Fibroblast of peridontal ligament (primary cell): ENCODE measurements at regions not wholly inside any gene's neighbourhood (a gene's known extent, or its start where the extent isn't known, plus 50 kb on each side); places are given as distances from the start of the nearest gene placed in this dataset.
A peak's percentile ranks its signal among the peaks of the same experiment; 100 is the strongest.

Experiments
- DNase-seq: peaks from one replicate; pipeline ENCODE4 v3.0.0-alpha.2; 2010; ENCODE audit errors: extremely low read depth

DNA sequence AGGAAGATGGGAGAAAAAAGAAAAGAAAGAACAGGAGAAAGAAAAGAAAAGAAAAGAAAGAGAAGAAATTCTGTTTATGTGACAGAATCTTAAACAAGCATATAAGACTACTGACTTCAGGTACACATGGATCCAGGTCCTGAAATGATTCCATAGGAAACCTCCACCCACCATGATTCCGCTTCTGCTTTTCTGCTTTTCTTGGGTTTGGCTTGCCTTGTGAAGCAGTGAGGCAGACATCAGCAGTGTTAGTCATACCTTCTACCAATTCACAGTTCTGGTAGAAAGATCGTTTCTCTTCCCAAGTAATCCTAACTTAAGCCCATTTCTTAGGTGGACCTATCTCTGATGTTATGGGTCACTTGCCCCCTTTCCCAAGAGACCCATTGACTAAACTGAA lies 660.1 kb upstream of the RBFOX1 start:
- DNase-seq = no peak

DNA sequence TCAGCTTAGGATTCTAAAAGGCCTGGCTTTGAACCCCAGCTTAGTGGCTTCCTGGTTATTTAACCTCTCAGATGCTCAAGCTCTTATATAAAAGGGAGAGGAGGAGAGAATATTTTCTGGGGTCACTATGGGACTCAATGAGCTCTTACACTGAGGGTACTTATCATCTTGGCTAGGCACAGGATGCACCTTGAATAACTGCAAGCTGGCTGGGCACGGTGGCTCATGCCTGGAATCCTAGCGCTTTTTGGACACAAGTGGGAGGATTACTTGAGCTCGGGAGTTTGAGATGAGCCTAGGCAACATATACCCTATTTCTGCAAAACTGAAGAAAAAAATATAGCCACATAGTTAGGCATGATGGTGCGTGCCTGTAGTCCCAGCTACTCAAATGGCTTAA lies 665.3 kb upstream of the RBFOX1 start:
- DNase-seq = no peak

DNA sequence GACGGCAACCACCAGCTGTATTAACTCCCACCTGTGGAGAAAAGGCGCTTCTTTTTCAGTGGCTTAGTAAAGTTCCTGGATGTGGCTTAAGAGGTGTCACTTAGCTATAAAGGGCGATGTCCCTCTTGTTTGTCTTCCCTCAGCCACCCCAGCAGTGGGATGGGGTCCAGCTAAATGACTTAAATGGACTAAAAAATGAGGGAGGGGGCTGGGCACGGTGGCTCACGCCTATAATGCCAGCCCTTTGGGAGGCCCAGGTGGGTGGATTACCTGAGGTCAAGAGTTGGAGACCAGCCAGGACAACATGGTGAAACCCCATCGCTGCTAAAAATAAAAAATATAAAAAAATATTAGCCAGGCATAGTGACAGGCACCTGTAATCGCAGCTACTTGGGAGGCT lies 667.5 kb upstream of the RBFOX1 start:
- no peak for DNase-seq

DNA sequence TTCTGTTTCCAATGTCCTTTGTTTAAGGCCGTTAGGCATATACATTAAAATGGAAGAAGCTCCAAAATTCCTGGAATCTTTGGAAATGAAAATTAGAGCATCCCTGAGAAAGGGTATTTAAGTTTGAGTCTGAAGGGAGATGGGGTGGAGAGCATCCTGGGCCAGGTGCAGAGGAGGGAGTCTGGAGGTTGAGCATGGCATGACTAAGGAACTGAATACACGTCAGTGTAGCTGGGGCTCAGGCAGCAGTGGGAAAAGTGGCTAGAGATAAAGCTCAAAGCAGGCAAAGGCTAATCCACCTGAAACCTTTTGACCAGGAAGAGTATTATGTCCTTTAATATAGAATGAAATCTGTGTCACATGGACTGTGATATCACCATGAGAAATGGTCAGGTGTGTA lies 669.0 kb upstream of the RBFOX1 start:
- no peak for DNase-seq

DNA sequence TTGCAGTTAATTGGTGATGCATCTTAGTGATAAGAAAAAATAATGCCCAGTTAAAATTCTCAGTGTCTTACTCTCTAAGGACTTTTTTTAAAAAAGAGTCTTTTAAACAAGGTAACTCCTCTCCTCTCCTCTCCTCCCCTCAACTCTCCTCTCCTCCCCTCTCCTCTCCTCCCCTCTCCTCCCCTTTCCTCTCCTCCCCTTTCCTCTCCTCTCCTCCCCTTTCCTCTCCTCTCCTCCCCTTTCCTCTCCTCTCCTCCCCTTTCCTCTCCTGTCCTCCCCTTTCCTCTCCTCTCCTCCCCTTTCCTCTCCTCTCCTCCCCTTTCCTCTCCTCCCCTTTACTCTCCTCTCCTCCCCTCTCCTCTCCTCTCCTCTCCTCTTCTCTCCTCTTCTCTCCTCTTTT lies 675.9 kb upstream of the RBFOX1 start:
- DNase-seq = no peak

DNA sequence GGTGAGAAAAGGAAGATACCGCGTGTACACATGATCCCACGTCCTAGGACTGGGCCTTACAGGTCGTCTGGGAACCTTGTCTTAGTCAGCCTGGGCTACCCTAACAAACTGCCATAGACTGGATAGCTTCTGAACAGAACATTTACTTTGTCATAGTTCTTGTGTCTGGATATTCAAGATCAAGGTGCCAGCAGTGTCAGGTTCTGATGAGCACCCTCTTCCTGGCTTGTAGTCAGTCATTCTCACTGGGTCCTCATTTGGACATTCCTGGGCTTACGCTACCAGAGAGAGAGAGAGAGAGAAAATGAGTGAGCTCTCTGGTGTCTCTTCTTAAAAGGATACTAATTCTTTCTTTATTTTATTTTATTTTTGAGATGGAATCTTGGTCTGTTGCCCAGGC lies 685.8 kb upstream of the RBFOX1 start:
- DNase-seq = no peak

DNA sequence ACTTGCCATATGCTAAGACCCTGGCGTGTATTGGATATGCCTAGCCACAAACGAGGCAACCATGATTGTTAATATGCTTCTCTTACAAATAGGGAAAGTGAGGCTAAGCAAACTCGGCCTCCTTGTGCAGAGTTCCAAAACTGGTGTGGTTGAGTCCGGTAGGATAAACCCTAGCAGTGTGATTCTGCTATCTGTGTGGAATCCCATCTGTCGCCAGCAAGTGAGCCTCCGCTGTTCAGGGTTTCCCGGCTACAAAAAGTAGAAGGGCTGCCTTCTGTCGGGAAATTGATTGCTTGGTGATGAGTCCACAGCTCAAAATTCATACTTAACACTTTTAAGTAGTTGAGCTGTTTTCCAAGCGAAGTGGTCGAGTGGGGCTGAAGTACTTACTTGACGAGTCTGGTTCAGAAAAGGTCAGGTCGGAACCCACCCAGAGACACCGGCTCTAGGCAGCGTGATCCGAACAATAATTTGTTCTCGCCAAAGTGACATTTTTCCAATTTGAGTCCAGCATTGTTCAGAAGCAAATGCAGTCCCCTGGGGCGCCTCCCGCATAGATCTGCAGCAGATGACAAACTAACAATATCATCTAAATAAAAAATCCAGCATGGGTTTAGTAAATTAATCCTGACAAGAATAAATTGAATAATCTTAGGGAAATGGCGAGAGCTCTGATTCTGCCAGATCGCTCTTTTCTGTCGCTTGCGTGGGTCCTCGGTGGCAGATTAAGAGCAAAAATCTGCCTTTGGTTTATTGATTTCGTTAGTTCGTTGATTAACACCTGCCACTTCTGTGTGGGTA lies 686.7 kb upstream of the RBFOX1 start:
- no peak for DNase-seq

DNA sequence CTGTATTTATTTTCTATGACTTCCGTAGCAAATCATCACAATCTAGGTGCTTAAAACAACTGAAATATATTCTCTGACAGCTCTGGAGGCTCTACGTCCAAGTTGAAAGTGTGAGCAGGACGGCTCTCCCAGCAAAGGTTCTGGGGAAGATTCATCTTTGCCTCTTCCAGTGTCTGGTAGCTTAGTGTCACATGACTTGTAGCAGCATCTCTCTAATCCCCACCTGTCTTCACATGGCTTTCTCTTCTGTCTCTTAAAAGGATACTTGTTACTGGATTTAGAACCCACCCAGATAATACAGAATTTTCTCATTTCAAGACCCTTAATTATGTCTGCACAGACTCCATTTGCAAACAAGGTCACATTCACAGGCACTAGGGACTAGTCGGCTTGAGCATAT lies 687.7 kb upstream of the RBFOX1 start:
- no peak for DNase-seq

DNA sequence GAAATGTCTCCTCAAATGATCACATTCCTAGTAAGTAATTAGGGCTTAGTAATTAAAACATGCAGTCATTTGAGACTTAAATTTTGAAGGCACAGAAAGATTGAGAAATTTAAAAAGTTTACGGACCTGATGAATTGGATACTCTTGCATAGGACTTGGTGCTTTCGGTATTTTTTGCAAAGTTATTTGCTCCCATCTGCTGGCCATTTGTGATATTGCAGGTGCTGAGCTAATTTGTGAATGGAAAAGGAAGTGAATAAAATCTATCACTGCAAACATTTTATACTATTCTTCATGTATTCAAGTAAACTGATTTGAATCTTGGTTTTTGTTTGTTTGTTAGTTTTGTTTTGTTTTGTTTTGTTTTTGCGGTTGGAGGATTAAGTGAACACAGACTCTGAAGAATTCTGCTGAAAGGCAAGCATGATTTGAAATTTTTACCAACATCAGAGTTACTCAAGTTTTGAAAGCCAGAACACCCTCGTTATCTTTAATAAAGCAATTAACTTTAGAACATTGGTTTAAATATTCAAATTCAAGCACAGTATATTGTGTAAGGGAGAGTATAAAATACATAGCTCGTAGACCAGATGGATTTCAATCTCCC lies 689.5 kb upstream of the RBFOX1 start:
- peak; percentile 70 for DNase-seq

DNA sequence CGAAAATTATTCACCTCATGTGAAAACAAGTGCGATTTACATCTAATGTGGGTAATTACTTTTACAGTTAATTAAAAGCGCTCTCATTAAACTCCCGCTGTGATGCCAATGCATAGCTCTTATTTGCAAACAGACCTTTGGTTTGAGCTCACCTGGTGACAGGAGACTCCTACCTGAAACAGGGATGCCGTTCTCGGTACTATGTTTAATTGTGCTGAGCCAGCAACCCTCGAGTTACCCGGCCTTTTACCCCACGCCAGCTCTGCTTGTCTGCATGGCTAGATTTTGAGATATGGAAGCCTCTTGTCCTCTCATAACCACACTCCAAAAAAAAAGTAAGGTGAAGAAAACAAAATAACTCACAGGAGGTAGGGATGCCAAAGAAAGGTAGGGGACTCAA lies 690.4 kb upstream of the RBFOX1 start:
- DNase-seq = no peak

DNA sequence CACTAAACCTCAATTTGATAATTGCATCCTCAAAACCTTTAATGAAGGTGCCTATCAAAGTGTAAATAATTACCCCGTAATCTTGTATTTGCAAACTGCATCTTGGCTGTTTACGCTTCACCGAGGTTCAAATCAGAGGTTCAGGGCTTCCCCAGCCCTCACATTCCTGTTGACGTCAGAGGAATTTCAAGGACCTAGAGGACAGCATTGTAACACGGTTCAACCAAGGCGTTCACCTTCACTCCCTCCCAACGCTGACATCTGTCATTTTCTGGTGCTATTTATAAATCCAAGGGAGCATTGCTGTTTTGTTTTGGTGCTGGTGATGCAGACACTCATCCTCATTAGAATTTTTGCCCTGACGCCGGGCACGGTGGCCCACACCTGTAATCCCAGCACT lies 691.6 kb upstream of the RBFOX1 start:
- no peak for DNase-seq

DNA sequence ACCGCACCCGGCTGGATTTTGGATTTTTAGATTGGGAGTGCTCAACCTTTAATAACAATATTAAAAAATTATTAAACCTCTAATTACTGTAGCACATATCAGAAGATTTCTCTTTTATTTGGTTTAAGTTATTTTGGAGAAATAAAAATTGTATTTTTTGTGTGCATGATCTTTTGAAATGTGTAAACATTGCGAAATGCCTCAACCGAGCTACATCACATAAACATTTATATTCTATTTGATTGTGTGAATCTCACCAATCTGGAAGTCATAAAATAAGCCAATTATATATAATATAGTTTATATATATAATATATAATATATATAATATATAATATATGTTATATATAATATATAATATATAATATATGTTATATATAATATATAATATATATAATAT lies 696.2 kb upstream of the RBFOX1 start:
- no peak for DNase-seq

DNA sequence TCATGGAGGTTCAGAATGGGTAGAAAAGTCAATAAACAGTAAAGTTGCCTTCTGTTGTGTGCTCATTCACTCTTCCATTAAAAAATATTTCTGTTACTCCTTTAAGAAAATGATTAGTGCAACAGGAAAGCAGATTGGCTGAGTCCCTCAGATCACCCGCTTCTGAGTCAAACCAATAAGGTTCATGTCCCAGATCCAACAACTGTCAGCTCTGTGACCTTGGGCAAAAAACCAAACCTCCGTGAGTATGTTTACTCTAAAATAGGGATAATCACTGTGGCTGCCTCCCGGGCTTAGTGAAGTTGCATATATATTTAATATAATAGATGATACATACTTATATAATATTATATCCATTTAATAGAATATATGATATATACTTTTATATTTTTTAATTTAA lies 698.5 kb upstream of the RBFOX1 start:
- DNase-seq = no peak

DNA sequence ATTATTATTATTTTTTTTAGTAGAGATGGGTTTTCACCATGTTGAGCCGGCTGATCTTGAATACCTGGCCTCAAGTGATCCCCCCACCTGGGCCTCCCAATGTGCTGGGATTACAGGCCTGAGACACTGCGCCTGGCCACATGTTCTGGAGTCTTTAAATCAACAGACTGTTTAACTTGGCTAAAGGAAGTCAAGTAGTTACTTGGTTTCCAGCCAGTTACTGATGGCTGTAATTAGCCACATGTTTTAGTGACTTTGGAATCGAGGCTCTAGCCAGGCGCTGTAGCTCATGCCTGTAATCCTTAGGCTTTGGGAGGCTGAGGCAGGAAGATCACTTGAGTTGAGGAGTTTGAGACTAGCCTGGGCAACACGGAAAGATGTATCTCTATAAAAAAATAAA lies 699.2 kb upstream of the RBFOX1 start:
- DNase-seq = no peak

DNA sequence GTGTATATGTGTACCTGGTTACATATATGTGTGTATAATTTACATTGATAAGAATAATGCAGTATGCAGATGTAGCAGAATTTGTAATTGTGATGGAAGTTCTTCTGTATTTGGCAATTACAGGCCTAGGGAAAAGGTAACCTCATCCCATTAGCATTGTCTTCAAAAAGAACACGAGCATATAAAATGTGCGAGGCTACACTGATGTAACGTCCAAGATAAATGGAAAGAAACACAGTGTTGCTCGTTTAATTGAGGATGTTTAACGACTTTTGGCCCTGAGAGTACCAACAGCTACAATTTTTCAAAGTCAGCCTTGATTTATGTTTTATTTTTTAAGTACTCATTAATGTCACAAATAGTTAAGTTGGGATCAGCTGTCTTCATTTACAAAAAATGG lies 703.5 kb upstream of the RBFOX1 start:
- no peak for DNase-seq

DNA sequence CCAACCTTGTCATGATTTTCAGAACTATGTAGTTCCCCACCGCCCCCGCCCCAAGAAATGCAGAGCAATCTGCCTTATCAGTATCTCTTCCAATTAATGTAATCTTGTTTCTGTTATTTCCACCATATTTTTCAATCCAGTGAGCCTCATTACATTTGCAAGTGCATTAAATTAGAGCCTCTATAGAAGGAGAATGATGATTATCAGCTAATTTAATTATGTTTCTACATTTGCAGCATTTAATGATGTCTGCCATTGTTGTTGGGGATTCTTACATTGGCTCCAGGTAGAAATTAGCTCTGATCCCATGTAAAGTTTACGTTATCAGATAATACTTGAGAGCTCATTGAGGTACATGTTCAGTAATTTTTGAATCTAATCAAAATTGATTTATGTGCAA lies 707.0 kb upstream of the RBFOX1 start:
- no peak for DNase-seq

DNA sequence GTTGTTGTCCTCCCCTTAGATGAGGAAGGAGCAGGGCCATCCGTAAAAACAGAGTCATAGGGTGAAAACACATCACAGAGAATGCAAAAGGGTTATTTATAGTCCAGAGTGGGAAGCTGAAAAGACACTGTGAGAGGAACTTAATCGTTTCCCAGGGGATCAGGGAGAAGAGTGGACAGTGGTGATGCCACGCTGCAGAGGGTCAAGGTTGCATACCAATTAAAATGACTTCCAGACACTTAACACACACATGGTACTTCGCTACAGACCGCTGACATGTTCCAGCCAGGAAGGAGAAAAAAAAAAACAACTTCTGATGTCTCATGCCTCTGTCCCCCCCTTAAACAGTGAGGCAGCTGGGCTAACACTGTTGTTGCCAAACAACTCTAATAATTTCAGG lies 713.8 kb upstream of the RBFOX1 start:
- DNase-seq = no peak

DNA sequence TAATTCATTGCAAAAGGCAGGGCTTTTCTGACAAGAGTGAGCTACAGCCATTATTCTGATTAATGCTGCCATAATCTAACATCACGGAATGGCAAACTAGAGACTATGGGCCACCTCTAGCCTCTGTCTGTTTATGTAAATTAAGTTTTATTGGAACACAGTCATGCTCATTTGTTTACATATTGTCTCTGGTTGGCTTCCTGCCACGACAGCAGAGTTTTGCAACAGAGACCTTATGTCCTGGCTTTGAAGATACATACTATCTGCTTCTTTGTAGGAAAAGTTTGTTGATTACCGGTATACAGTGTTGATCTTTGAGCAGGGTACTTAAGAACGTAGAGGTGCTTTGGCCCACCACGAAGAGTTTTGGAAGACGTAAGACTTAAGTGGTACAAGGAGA lies 715.9 kb upstream of the RBFOX1 start:
- DNase-seq = no peak

DNA sequence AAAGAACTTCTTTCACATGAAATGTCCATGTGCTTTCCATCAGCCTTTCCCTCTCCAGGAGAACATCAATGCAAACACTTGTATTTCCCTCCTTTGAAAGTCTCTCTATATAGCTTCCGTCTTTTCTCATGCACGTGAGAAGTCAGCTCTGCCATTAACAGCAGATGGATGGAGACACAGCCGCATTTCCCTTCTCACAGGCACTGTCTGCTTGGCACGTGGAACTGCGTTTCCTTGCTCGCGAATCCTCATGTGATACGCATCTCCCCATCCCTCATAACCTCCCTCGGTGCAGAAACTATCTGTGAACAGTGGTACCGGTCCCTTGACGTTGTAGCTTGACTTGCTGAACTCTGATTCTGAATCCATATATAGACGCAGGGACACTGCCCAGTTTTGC lies 717.0 kb upstream of the RBFOX1 start:
- no peak for DNase-seq

DNA sequence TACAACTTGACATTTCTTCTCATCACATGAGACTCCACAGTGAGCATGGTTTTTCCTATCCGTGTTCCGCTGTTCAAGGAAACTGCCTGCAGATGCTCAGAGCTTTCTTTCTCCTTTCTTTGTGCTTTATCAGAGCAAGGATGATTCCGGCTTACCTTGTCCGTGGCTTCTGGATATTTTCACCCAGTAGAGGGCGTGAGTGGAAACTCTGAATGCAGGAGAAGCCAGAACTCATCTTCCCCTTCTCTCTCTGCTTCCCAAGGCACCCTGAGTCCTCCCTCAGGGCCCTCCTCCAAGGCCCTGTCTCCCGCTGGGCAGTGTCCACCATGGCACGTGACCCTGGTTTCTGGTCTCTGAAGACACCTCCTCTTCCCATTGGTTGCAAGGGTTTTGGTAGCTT lies 721.1 kb upstream of the RBFOX1 start:
- DNase-seq = no peak

DNA sequence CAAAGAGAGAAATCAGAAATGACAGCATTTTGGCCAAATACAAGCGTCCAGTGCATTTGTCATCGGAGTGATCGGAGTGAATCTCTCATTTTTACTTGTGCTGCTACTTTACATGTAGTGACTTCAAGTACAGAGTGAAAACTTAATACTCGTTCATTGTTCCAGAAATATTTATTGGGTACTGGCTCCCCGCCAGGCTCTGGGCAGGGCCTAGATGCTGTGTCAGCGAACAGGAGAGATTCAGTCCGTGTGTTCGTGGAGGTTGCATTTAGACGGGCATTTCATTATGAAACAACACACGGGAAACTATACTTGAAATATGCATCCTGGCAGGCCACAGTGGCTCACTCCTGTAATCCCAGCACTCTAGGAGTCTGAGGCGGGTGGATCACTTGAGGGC lies 727.2 kb upstream of the RBFOX1 start:
- DNase-seq = no peak

DNA sequence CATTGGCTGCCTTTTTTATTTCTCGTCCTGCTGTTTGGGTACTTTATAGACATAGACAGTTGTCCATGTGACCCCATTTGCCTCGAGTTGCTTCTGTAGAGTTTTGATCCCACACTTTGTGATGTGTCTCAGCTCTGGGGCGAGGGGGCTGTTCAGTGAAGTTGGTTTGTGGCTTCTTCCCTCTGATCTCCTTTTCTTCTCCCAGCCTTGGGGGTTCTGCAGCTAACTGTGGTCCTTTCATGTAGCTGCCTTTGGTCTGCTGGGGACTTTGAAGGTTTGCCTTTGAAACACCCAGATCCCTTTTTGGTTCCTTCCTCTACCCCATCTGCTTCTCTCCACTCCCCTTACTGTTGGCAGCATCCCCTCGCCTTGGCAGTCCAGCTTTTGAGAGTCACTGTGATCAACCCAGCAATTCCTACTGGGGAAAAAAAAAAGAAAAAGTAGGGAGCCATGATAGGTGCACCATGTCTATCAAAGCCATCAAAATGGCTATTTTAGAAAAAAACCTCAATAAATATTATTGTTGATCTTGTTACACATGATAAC lies 728.8 kb upstream of the RBFOX1 start:
- DNase-seq = no peak

DNA sequence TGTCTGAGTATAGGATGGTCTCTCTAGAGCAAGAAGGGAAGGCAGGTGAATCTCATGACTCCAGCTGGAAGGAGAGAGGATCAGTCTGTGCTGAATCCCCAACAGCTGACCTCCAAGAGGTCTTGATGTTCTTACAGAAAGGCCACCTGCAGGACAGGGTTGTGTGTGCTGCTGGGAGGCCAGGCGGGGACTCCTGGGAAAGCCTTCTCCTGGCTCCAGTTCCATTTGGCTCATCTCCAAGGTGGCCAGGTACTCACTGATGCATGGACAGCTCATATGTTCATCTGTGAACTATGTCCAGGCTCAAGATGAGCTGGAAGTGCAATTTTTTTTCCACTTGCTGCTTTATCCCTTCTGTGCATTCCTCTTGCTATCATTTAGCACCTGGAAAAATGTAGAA lies 730.2 kb upstream of the RBFOX1 start:
- no peak for DNase-seq

DNA sequence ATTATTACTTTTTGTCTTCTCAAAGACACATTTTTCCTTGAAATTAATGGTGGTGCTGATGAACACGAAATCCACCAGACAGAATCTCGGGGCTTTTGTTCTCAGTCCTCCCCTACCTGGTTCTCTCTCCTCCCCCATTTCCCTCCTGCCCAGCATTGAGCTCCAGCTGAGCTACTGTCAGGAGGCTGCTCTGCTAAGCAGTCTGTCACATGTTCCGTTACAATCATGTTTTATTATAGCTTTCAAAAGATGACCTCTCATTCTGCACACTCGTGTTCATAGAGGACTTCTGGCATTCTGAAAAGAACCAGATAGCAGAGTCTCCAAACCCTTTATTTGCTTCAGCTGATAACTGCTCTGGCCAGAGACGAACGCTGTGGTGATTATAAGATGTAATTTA lies 732.5 kb upstream of the RBFOX1 start:
- no peak for DNase-seq
